Suprapubic skin (tissue), 4 donors: ENCODE measurements at regions not wholly inside any gene's neighbourhood (a gene's known extent, or its start where the extent isn't known, plus 50 kb on each side); places are given as distances from the start of the nearest gene placed in this dataset.

Experiments
- DNase-seq, 2 donors: peaks; one replicate each; pipeline ENCODE4 v3.0.0-alpha.2; 2019; ENCODE audit warnings: low spot score in 2 of 2
- H3K27ac ChIP-seq: fragments of 200-600 bp; sonication (generic); one replicate; pipeline ENCODE4 v1.5.1; 2019
- H3K27me3 ChIP-seq: fragments of 200-600 bp; sonication (generic); one replicate; pipeline ENCODE4 v1.5.1; 2019
- H3K36me3 ChIP-seq: fragments of 200-600 bp; sonication (generic); one replicate; pipeline ENCODE4 v1.5.1; 2019
- H3K4me1 ChIP-seq: fragments of 200-600 bp; sonication (generic); one replicate; pipeline ENCODE4 v1.5.1; 2019
- H3K4me3 ChIP-seq: fragments of 200-600 bp; sonication (generic); one replicate; pipeline ENCODE4 v1.5.1; 2019; ENCODE audit warnings: mild to moderate bottlenecking
- H3K9me3 ChIP-seq: fragments of 200-600 bp; sonication (generic); one replicate; pipeline ENCODE4 v1.5.1; 2019
- EP300 ChIP-seq: sonication (generic); formaldehyde crosslinking; IDR thresholded peaks from one replicate; pipeline ENCODE4 v1.6.1; 2017; ENCODE audit warnings: antibody characterized with exemption
- POLR2A ChIP-seq, 2 donors: fragments of 450-650 bp; IDR thresholded peaks; one replicate each; pipeline ENCODE4 v1.6.1; 2017; ENCODE audit warnings: antibody characterized with exemption in 2 of 2, mild to moderate bottlenecking in 2 of 2, moderate library complexity in 2 of 2
- POLR2AphosphoS5 ChIP-seq, 3 donors: sonication (generic); formaldehyde crosslinking; IDR thresholded peaks; one replicate each; pipeline ENCODE4 v1.6.1; 2017; ENCODE audit warnings: antibody characterized with exemption in 3 of 3
- WGBS: methylation state at CpG from one replicate; pipeline ENCODE4 v1.1.5; 2018; 5-methylcytosine and 5-hydroxymethylcytosine counted together
- TF ChIP-seq, protein P1 (sequence below), 2 donors: fragments of 200-600 bp in 1 of 2; fragments of 450-650 bp in 1 of 2; sonication (generic) in 1 of 2; IDR thresholded peaks; one replicate each; pipeline ENCODE4 v1.5.1; 2016 to 2019; ENCODE audit warnings: antibody characterized with exemption in 2 of 2, mild to moderate bottlenecking in 1 of 2, moderate library complexity in 1 of 2

DNA sequence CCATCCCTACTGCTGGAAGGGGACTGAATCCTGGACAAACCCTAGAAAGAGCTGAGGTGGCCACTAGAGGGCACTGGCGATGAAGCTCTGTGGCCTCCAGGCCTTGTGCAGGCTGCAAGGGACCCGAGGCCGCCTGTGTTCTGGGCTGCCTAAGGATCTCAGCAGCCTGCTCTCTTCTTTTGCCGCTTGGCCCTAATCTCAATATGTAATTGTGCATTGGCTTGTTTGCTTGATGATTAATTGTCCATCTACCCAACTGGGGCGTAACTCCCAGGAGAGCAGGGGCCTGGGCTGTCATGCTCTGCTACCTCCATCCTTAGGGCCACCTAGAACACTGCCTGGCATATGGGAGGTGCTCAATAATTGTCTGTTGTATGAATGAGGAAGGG lies 73.8 kb downstream of the SYNE3 start:
- 18% methylated on average over 5 of the region's 5 CpGs for WGBS
- Histone ChIP-seq H3K27ac (no peak overlapping the region), H3K4me3 (no peak overlapping the region), H3K4me1 (peaks cover 6% of the 10 kb centered on the region), H3K36me3 (peaks cover 50% of the 10 kb centered on the region), H3K27me3 (no peaks in the 10 kb centered on the region), H3K9me3 (no peaks in the 10 kb centered on the region)
- peak in 1 of 2 donors; percentile 81 for DNase-seq
- TF ChIP-seq POLR2AphosphoS5 (IDR thresholded peaks at IDR 0.05), result no peak
- TF ChIP-seq, protein P1, sequence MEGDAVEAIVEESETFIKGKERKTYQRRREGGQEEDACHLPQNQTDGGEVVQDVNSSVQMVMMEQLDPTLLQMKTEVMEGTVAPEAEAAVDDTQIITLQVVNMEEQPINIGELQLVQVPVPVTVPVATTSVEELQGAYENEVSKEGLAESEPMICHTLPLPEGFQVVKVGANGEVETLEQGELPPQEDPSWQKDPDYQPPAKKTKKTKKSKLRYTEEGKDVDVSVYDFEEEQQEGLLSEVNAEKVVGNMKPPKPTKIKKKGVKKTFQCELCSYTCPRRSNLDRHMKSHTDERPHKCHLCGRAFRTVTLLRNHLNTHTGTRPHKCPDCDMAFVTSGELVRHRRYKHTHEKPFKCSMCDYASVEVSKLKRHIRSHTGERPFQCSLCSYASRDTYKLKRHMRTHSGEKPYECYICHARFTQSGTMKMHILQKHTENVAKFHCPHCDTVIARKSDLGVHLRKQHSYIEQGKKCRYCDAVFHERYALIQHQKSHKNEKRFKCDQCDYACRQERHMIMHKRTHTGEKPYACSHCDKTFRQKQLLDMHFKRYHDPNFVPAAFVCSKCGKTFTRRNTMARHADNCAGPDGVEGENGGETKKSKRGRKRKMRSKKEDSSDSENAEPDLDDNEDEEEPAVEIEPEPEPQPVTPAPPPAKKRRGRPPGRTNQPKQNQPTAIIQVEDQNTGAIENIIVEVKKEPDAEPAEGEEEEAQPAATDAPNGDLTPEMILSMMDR (IDR thresholded peaks at IDR 0.05), result peak; percentile 61 to 82

DNA sequence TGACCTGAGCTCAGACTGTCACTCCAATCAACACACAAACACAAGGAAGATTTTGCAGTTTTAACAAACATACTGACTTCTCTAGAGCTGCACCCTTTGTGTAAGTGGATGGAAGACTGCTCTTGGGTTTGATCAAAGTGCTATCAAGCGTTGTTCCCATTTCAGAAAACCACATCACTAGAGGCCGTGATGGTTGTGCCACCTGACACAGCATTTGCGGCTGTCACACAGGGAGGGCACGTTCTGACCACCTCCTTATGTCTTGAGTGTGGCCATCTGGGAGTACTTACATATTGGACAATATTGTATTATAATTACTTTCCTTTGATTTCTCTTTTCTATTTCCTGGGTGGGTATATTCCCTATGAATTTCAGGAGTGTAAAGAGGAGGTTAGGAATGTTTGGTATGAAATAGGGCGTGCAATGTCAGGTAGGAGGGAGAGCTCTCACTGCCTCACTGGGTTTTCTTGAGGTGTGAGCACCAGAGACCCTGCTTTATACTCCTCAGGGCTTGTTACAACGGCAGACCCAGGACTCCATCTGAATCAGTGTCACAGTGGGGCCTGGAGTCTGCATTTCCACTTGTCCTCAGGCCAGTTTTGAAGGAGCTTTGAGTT lies 74.3 kb downstream of the SYNE3 start:
- H3K27ac ChIP-seq, result no peak overlapping the region
- peaks cover 6% of the 10 kb centered on the region for H3K4me1 ChIP-seq
- H3K9me3 ChIP-seq, result no peaks in the 10 kb centered on the region
- H3K4me3 ChIP-seq, result no peak overlapping the region
- TF ChIP-seq POLR2A (IDR thresholded peaks at IDR 0.05) (no peak), POLR2AphosphoS5 (IDR thresholded peaks at IDR 0.05) (no peak), EP300 (no peak)
- TF ChIP-seq, protein P1 (IDR thresholded peaks at IDR 0.05), result no peak
- no peak for DNase-seq
- H3K27me3 ChIP-seq, result no peaks in the 10 kb centered on the region
- peaks cover 51% of the 10 kb centered on the region for H3K36me3 ChIP-seq
- 58% methylated on average over 6 of the region's 6 CpGs for WGBS

DNA sequence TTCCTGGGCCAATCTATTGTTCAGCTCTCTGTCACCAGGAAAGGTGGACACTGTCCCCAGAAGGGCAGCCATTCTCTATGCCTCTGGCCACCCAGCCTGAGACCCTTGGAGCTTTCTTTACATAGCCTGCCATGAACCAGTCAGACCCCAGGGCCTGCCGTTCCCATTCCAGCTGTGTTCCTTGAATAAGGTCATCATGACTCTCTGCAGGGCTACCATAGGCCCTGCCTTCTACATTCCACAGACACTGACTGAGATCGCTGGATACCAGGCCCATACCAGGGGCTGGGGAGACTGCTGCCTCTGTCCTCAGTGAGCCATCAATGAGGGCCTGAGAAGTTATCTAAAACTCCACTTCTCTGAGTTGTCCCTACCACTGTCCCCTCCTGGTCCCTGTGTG lies 75.5 kb downstream of the SYNE3 start:
- H3K27ac ChIP-seq, result no peak overlapping the region
- H3K27me3 ChIP-seq, result no peaks in the 10 kb centered on the region
- H3K4me1 ChIP-seq, result peaks cover 6% of the 10 kb centered on the region
- H3K4me3 ChIP-seq, result no peak overlapping the region
- WGBS, result 78% methylated on average over 2 of the region's 2 CpGs
- peaks cover 55% of the 10 kb centered on the region for H3K36me3 ChIP-seq
- no peak for DNase-seq
- no peaks in the 10 kb centered on the region for H3K9me3 ChIP-seq
- TF ChIP-seq, protein P1 (IDR thresholded peaks at IDR 0.05), result no peak
- no peak for TF ChIP-seq POLR2A (IDR thresholded peaks at IDR 0.05)
- no peak for TF ChIP-seq EP300
- TF ChIP-seq POLR2AphosphoS5 (IDR thresholded peaks at IDR 0.05), result no peak

DNA sequence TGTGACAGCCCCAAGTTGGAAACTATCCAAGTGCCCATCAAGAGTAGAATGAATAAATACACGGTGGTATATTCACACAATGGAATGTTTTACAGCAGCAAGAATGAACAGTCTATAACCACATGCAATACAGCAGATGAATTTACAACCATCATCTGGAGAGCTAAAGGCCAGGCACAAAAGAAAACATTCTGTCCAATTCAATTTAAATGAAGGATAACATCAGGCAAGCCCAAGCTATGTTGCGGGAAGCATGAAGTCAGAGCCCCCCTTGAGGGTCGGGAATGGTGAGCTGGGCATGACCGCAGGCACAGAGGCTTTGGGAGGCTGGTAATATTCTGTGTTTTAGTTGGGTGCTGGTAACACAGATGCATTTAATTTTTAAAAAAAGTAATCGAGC lies 76.0 kb downstream of the SYNE3 start:
- Histone ChIP-seq H3K27me3 (no peaks in the 10 kb centered on the region), H3K36me3 (peaks cover 54% of the 10 kb centered on the region), H3K4me3 (no peak overlapping the region), H3K9me3 (no peaks in the 10 kb centered on the region), H3K27ac (no peak overlapping the region), H3K4me1 (peaks cover 6% of the 10 kb centered on the region)
- DNase-seq, result no peak
- TF ChIP-seq EP300 (no peak), POLR2AphosphoS5 (IDR thresholded peaks at IDR 0.05) (no peak), POLR2A (IDR thresholded peaks at IDR 0.05) (no peak)
- TF ChIP-seq, protein P1 (IDR thresholded peaks at IDR 0.05), result no peak
- 75% methylated on average over 5 of the region's 5 CpGs for WGBS

DNA sequence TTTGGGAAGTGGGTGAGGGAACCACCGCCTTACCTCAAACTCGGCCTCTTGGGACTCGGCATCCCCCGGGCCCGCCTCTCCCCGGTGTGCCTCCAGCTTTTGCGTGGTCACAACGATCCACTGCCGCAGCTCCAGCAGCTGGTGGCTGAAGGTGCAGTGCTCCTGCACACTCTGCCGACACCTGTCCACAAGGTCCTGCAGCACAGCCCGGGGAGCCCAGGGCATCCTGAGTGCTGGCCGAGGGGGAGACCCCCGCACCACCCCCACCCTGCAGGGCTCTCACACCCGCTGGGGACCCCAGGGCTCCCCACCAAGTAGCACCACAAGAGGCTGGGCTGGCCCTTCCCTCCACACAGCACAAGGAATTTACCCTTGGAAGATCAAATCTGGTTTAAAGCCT lies 76.6 kb downstream of the SYNE3 start:
- WGBS, result 80% methylated on average over 5 of the region's 14 CpGs
- no peaks in the 10 kb centered on the region for H3K9me3 ChIP-seq
- TF ChIP-seq POLR2AphosphoS5 (IDR thresholded peaks at IDR 0.05), result no peak
- TF ChIP-seq POLR2A (IDR thresholded peaks at IDR 0.05), result no peak
- TF ChIP-seq EP300, result no peak
- TF ChIP-seq, protein P1 (IDR thresholded peaks at IDR 0.05), result no peak
- H3K36me3 ChIP-seq, result peaks cover 52% of the 10 kb centered on the region
- no peaks in the 10 kb centered on the region for H3K27me3 ChIP-seq
- DNase-seq, result no peak
- H3K4me1 ChIP-seq, result peaks cover 6% of the 10 kb centered on the region
- H3K27ac ChIP-seq, result no peak overlapping the region
- no peak overlapping the region for H3K4me3 ChIP-seq
